ENCODE measurements at regions not wholly inside any gene's neighbourhood (a gene's known extent, or its start where the extent isn't known, plus 50 kb on each side); places are given as distances from the start of the nearest gene placed in this dataset.

GRCh38 chr12:5258926-5259325 lies 173.0 kb upstream of the NTF3 start:
- no peak for TF ChIP-seq CTCF (IDR thresholded peaks at IDR 0.05)
- TF ChIP-seq USF2 (IDR thresholded peaks at IDR 0.05; ENCODE audit: borderline replicate concordance, low read depth, low read length), result no peak
- TF ChIP-seq REST (IDR thresholded peaks at IDR 0.05; ENCODE audit: low read depth, low read length), result no peak
- TF ChIP-seq MXI1 (IDR thresholded peaks at IDR 0.05; ENCODE audit: low read depth, low read length), result no peak
- TF ChIP-seq NRF1 (IDR thresholded peaks at IDR 0.05; ENCODE audit: low read depth, low read length), result no peak
- TF ChIP-seq EZH2phosphoT487 (IDR thresholded peaks at IDR 0.05; ENCODE audit: borderline replicate concordance, low read depth), result no peak
- TF ChIP-seq RAD21 (IDR thresholded peaks at IDR 0.05; ENCODE audit: low read length), result no peak
- TF ChIP-seq YY1 (IDR thresholded peaks at IDR 0.05; ENCODE audit: low read depth), result no peak
- TF ChIP-seq POLR2AphosphoS5 (IDR thresholded peaks at IDR 0.05; ENCODE audit: low read depth, low read length), result no peak
- TF ChIP-seq RCOR1 (IDR thresholded peaks at IDR 0.05; ENCODE audit: low read length), result no peak
